ENCODE measurements at regions not wholly inside any gene's neighbourhood (a gene's known extent, or its start where the extent isn't known, plus 50 kb on each side); places are given as distances from the start of the nearest gene placed in this dataset.

GRCh38 chr14:43014338-43014737 is 1407.7 kb downstream of the LRFN5 start:
- H3K27ac ChIP-seq (ENCODE audit: insufficient read depth, low read depth, low read length), result no peak overlapping the region
- no peak for TF ChIP-seq POLR2AphosphoS5 (IDR thresholded peaks at IDR 0.05; ENCODE audit: insufficient read depth, low read depth, low read length)
- no peak for TF ChIP-seq POLR2A (IDR thresholded peaks at IDR 0.05; ENCODE audit: low read depth, low read length)
- TF ChIP-seq CTCF (IDR thresholded peaks at IDR 0.05; ENCODE audit: extremely low read depth in 1 of 2, insufficient read depth in 1 of 2, low read depth in 1 of 2, low read length in 2 of 2), result no peak
- TF ChIP-seq FOS (IDR thresholded peaks at IDR 0.05; ENCODE audit: borderline replicate concordance, insufficient read depth, low read length), result no peak
- no peak for TF ChIP-seq MAX (IDR thresholded peaks at IDR 0.05; ENCODE audit: insufficient read depth, insufficient read length)
- TF ChIP-seq JUN (IDR thresholded peaks at IDR 0.05; ENCODE audit: borderline replicate concordance, insufficient read depth, insufficient read length, low read depth), result no peak
- no peak for TF ChIP-seq GATA2 (IDR thresholded peaks at IDR 0.05; ENCODE audit: insufficient read depth, insufficient read length, low read depth, low read length)
- TF ChIP-seq EZH2 (IDR thresholded peaks at IDR 0.05; ENCODE audit: borderline replicate concordance, low read depth, low read length, severe bottlenecking), result no peak
- TF ChIP-seq MYC (IDR thresholded peaks at IDR 0.05; ENCODE audit: low read depth, low read length), result no peak
- FAIRE-seq (no peak), DNase-seq (ENCODE audit: low read depth, low spot score) (no peak)
- H3K36me3 ChIP-seq (ENCODE audit: control insufficient read depth in 2 of 2, extremely low read depth in 1 of 2, insufficient read depth in 2 of 2, low read length in 2 of 2), result no peaks in the 10 kb centered on the region
- intact Hi-C loops (cut with micrococcal nuclease), result no loop called here
- H2AFZ ChIP-seq (ENCODE audit: low read depth, low read length), result no peak overlapping the region
- no peaks in the 10 kb centered on the region for H4K20me1 ChIP-seq (replicated peaks; ENCODE audit: control insufficient read depth, extremely low read depth, insufficient read depth, low read length)
- H3K79me2 ChIP-seq (ENCODE audit: control insufficient read depth, insufficient read depth, low read length), result no peaks in the 10 kb centered on the region
- POLR2A ChIA-PET, result no interaction called here
- H3K9ac ChIP-seq (replicated peaks; ENCODE audit: extremely low read depth, insufficient read depth, low read length), result no peak overlapping the region
- no peak overlapping the region for H3K4me3 ChIP-seq (replicated peaks in 1 of 3; ENCODE audit: insufficient read depth in 1 of 3, low read depth in 1 of 3, low read length in 3 of 3)
- dilution Hi-C loops (cut with MboI; ENCODE audit: extremely low pct_ligation_motif_present, low sequenced_read_pairs), result no loop called here
- no TSS peak for BruUV-seq (replicated peaks)
- no peaks in the 10 kb centered on the region for H3K4me1 ChIP-seq (ENCODE audit: control insufficient read depth, extremely low read depth, insufficient read depth, low read length)
- H3K4me2 ChIP-seq (ENCODE audit: insufficient read depth, low read length), result no peak overlapping the region
- H3K9me1 ChIP-seq (replicated peaks; ENCODE audit: control insufficient read depth, extremely low read depth, insufficient read depth, low read length), result no peaks in the 10 kb centered on the region
- CTCF ChIA-PET, result no interaction called here
- no peaks in the 10 kb centered on the region for H3K27me3 ChIP-seq (ENCODE audit: control insufficient read depth in 2 of 2, insufficient read depth in 2 of 2, low read length in 2 of 2)
- no peaks in the 10 kb centered on the region for H3K9me3 ChIP-seq (replicated peaks; ENCODE audit: control insufficient read depth, insufficient read depth, low read length)

Data from endothelial cell of umbilical vein (primary cell).